Kidney epithelial cell (primary cell): ENCODE measurements at regions not wholly inside any gene's neighbourhood (a gene's known extent, or its start where the extent isn't known, plus 50 kb on each side); places are given as distances from the start of the nearest gene placed in this dataset.

ENCODE experiments used
- DNase-seq: peaks from one replicate; pipeline ENCODE4 v3.0.0-alpha.2; 2010; ENCODE audit warnings: low read depth
- H3K27me3 ChIP-seq: 2 replicates; pipeline ENCODE4 v1.6.0; 2011; ENCODE audit warnings: low read length; ENCODE audit not compliant: control insufficient read depth, insufficient read depth
- H3K36me3 ChIP-seq: 2 replicates; pipeline ENCODE4 v1.5.1; 2011; ENCODE audit warnings: low read length; ENCODE audit not compliant: control insufficient read depth, insufficient read depth
- H3K4me3 ChIP-seq: 2 replicates; pipeline ENCODE4 v1.5.1; 2011; ENCODE audit warnings: low read depth, mild to moderate bottlenecking, control low read depth, low read length
- CTCF ChIP-seq: IDR thresholded peaks from 2 replicates; pipeline ENCODE4 v1.5.1; 2011; ENCODE audit warnings: mild to moderate bottlenecking, moderate library complexity, low read length, control low read depth, inconsistent platforms; ENCODE audit not compliant: insufficient read depth, poor library complexity, severe bottlenecking

DNA sequence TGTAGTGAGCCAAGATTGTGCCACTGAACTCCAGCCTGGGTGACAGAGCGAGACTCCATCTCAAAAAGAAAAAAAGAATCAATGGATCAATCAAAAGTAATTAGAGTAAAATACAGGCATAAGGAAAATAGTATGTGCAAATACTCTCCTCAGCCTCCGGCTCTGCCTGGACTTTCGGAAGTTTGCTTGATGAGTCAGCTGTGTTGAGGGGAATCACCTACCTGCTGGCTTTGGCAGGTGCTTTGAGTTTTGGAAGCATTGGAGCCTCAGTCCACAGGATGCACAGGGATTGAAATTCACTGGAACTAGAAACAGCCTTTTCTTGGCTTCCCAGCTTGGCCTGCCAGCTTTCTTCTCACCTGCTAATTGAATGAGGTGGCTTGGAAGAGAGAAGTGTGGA, 268.2 kb downstream of the PCNX1 start:
- DNase-seq, result no peak
- H3K27me3 ChIP-seq, result no peaks in the 10 kb centered on the region
- no peak for TF ChIP-seq CTCF

DNA sequence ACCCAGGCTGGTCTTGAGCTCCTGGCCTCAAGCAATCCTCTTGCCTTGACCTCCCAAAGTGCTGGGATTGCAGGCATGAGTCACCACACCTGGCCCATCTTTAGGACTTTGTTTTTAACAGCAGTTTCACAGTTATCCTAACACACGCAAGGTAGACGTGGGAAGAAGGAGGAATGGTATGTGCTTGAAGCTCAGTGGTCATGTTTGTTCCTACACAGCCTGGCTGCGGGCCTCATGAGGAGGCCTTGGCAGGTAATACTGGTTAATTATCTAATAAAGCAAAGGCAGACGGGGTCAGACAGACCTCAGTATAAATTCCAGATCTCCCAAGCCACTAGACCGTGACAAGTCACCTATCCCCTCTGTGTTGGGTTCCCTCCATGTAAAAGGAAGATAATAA, 271.8 kb downstream of the PCNX1 start:
- DNase-seq, result no peak
- TF ChIP-seq CTCF, result no peak
- Histone ChIP-seq H3K27me3 (no peaks in the 10 kb centered on the region), H3K4me3 (no peak overlapping the region), H3K36me3 (no peaks in the 10 kb centered on the region)

More for the DNA sequence above, 268.2 kb downstream of the PCNX1 start:
- Histone ChIP-seq H3K4me3 (no peak overlapping the region), H3K36me3 (no peaks in the 10 kb centered on the region)

GRCh38 chr14:71180397-71180796, 273.1 kb downstream of the PCNX1 start:
- DNase-seq, result no peak
- no peak overlapping the region for H3K4me3 ChIP-seq
- H3K36me3 ChIP-seq, result no peaks in the 10 kb centered on the region

GRCh38 chr14:71181215-71182003, 274.1 kb downstream of the PCNX1 start:
- no peak for DNase-seq
- no peak for TF ChIP-seq CTCF
- Histone ChIP-seq H3K4me3 (no peak overlapping the region), H3K27me3 (no peaks in the 10 kb centered on the region), H3K36me3 (no peaks in the 10 kb centered on the region)

More at GRCh38 chr14:71180397-71180796, 273.1 kb downstream of the PCNX1 start:
- no peaks in the 10 kb centered on the region for H3K27me3 ChIP-seq
- TF ChIP-seq CTCF, result no peak

GRCh38 chr14:71183876-71184689, 276.8 kb downstream of the PCNX1 start:
- Histone ChIP-seq H3K4me3 (no peak overlapping the region), H3K36me3 (no peaks in the 10 kb centered on the region), H3K27me3 (no peaks in the 10 kb centered on the region)
- no peak for DNase-seq
- no peak for TF ChIP-seq CTCF
